Activated T-cell treated with anti-CD3 and anti-CD28 coated beads, Interleukin-2, amount 50 U/mL, for 72 hours (primary cell): ENCODE measurements at regions not wholly inside any gene's neighbourhood (a gene's known extent, or its start where the extent isn't known, plus 50 kb on each side); places are given as distances from the start of the nearest gene placed in this dataset.
"Not testable (repeated sequence)": the region's sequence is repeated elsewhere in the genome, so short reads cannot be mapped to it uniquely, and the experiment has no call there.

Experiments used
- ATAC-seq, 2 donors: fragments of 150-1000 bp; cut with Tn5 transposase; replicated peaks in 1 of 2; 2 replicates each; pipeline ENCODE4 v1.10.0; 2021; ENCODE audit warnings: moderate library complexity in 2 of 2, mild to moderate bottlenecking in 1 of 2
- DNase-seq, 2 donors: peaks; one replicate each; pipeline ENCODE4 v3.0.0; 2021 to 2022; ENCODE audit warnings: mixed read lengths in 1 of 2
- H3K27ac Mint-ChIP-seq: one replicate; pipeline ENCODE4 v1.8.0; 2022; ENCODE audit warnings: mild to moderate bottlenecking, moderate library complexity, mixed read lengths
- H3K27me3 Mint-ChIP-seq: one replicate; pipeline ENCODE4 v1.8.0; 2022; ENCODE audit warnings: low read depth, mixed read lengths
- H3K36me3 Mint-ChIP-seq, 2 donors: one replicate each; pipeline ENCODE4 v1.8.0; 2022; ENCODE audit warnings: mixed read lengths in 2 of 2, mild to moderate bottlenecking in 1 of 2; ENCODE audit not compliant: insufficient read depth in 2 of 2
- H3K4me1 Mint-ChIP-seq: one replicate; pipeline ENCODE4 v1.8.0; 2022; ENCODE audit warnings: low read depth, mixed read lengths
- H3K4me3 Mint-ChIP-seq, 2 donors: one replicate each; pipeline ENCODE4 v1.8.0; 2022; ENCODE audit warnings: mild to moderate bottlenecking in 2 of 2, mixed read lengths in 2 of 2, moderate library complexity in 2 of 2
- H3K9me3 Mint-ChIP-seq, 2 donors: one replicate each; pipeline ENCODE4 v1.8.0; 2022; ENCODE audit warnings: mixed read lengths in 2 of 2

DNA sequence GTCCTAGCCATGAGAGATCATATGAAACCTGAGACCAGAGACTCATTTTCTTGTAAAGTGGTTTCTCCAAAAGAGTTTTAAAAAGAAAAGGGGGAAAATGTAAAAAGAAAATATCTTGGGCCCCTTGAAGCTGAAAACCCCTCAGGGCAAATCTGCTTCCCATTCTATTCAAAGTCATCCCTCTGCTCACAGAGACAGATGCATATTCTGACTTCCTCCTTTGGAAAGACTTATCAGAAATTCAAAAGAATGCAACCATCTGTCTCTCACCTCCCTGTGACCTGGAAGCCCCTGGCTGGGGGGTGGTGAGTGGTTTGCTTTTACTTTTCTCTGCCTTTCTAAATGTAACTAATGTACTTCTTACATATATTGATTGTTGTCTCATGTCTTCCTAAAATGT is 1154.8 kb downstream of the NSUN3 start:
- no peak for ATAC-seq
- no peaks in the 10 kb centered on the region for H3K36me3 Mint-ChIP-seq
- H3K9me3 Mint-ChIP-seq = peaks cover 6 to 8% of the 10 kb centered on the region in 2 donors
- no peaks in the 10 kb centered on the region for H3K27me3 Mint-ChIP-seq
- no peak for DNase-seq
- H3K27ac Mint-ChIP-seq = no peak overlapping the region
- H3K4me1 Mint-ChIP-seq = no peaks in the 10 kb centered on the region
- no peak overlapping the region for H3K4me3 Mint-ChIP-seq

- H3K4me1 Mint-ChIP-seq = no peaks in the 10 kb centered on the region
- H3K9me3 Mint-ChIP-seq = peaks cover 6 to 8% of the 10 kb centered on the region in 2 donors
- H3K27me3 Mint-ChIP-seq = no peaks in the 10 kb centered on the region
- DNase-seq (no peak), ATAC-seq (no peak)
- no peaks in the 10 kb centered on the region for H3K36me3 Mint-ChIP-seq
- H3K27ac Mint-ChIP-seq = no peak overlapping the region
- H3K4me3 Mint-ChIP-seq = no peak overlapping the region
Measured at GRCh38 chr3:95218484-95218883, 1155.6 kb downstream of the NSUN3 start.

DNA sequence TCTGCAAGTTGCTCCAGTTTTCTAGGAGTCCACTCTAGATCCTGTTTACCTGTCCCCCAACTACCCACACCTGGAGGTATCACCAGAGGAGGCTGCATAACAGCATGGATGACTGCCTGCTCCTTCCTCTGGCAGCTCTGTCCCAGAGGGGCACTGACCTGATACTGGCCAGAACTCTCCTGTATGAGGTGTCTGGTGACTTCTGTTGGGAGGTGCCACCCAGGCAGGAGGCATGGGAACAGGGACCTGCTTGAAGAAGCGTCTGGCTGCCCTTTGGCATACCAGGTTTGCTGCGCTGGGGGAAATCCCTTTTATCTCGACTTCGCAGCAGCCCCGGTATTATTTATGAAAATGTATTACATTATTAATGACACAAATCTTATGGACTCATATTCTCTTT is 1163.6 kb downstream of the NSUN3 start:
- Mint-ChIP-seq H3K4me1 (no peaks in the 10 kb centered on the region), H3K9me3 (peaks cover 11 to 12% of the 10 kb centered on the region in 2 donors), H3K27me3 (no peaks in the 10 kb centered on the region), H3K27ac (no peak overlapping the region), H3K36me3 (peaks cover 3% of the 10 kb centered on the region in 2 donors), H3K4me3 (no peak overlapping the region)
- ATAC-seq (no peak), DNase-seq (no peak)

GRCh38 chr3:95227092-95227491 is 1164.2 kb downstream of the NSUN3 start:
- DNase-seq = no peak
- Mint-ChIP-seq H3K4me1 (no peaks in the 10 kb centered on the region), H3K27me3 (no peaks in the 10 kb centered on the region), H3K27ac (no peak overlapping the region), H3K36me3 (peaks cover 3% of the 10 kb centered on the region in 2 donors), H3K4me3 (no peak overlapping the region), H3K9me3 (peaks cover 10 to 11% of the 10 kb centered on the region in 2 donors)
- ATAC-seq = no peak

DNA sequence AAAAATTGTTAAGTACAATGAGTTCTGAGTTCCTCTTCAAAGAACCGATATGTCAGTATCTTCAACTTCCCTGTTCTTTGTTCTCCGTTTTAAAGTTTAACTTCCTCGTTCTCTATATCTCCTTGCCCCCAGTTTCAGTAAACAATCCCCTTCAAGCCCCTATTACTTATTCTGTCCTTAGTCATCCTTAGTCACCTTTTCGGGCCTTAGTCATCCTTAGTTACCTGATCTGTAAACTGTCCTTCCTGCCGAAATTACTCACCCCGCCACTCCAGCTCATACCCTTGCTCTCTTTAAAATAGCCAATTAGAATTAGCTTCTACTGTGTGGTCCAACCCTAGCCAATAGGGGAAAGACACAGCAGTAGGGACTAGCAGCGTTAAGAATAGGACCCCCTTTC is 1165.6 kb downstream of the NSUN3 start:
- ATAC-seq (no peak), DNase-seq (no peak)
- H3K4me1 Mint-ChIP-seq = no peaks in the 10 kb centered on the region
- peaks cover 10 to 12% of the 10 kb centered on the region in 2 donors for H3K9me3 Mint-ChIP-seq
- H3K27me3 Mint-ChIP-seq = no peaks in the 10 kb centered on the region
- no peak overlapping the region for H3K27ac Mint-ChIP-seq
- H3K4me3 Mint-ChIP-seq = no peak overlapping the region
- peaks cover 3% of the 10 kb centered on the region in 2 donors for H3K36me3 Mint-ChIP-seq

GRCh38 chr3:95235916-95236315 is 1173.1 kb downstream of the NSUN3 start:
- no peak overlapping the region for H3K27ac Mint-ChIP-seq
- DNase-seq (no peak), ATAC-seq (no peak)
- H3K36me3 Mint-ChIP-seq = no peaks in the 10 kb centered on the region
- no peaks in the 10 kb centered on the region for H3K27me3 Mint-ChIP-seq
- H3K4me3 Mint-ChIP-seq = no peak overlapping the region
- H3K9me3 Mint-ChIP-seq = peaks cover 7 to 10% of the 10 kb centered on the region in 2 donors
- no peaks in the 10 kb centered on the region for H3K4me1 Mint-ChIP-seq

DNA sequence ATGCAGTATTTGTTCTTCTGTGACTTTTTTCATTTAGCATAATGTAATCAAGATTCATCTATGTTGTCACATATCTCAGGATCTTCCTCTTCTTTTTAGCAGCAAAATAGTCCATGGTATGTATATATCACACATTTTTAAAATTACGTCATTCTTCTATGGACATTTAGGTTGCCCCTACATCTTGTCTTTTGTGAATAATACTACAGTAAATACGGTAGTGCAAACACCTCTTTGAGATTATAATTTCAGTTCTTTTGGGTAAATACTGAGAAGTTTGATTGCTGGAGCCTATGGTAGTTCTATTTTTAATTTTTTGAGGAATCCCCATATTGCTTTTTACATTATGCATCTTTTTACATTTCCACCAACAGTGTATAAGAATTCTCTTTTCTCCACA is 1174.9 kb downstream of the NSUN3 start:
- Mint-ChIP-seq H3K36me3 (peaks cover 0 to 1% of the 10 kb centered on the region in 2 donors), H3K27me3 (no peaks in the 10 kb centered on the region), H3K4me3 (no peak overlapping the region), H3K9me3 (peaks cover 7 to 9% of the 10 kb centered on the region in 2 donors), H3K4me1 (no peaks in the 10 kb centered on the region), H3K27ac (no peak overlapping the region)
- ATAC-seq = no peak
- no peak for DNase-seq

DNA sequence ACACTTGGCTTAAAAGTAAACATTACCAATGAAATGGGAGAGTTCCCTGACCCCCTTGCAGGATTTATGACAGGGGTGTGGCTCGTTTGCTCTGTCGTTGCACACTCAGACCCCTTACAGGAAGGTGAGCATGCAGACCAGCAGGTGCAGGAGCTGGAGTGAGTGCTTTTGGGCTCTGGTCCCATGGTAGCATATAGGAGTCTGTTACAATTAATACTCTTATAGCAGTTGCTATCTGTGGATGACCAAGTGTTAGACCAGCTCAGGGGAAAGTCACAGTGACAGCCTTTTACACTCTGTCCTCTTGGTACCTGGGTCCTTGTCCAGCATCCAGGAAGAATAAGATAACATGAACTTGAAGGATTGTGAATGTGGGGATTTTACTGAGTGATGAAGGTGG is 1177.5 kb downstream of the NSUN3 start:
- Mint-ChIP-seq H3K36me3 (peaks cover 0 to 1% of the 10 kb centered on the region in 2 donors), H3K27me3 (no peaks in the 10 kb centered on the region), H3K27ac (no peak overlapping the region), H3K4me3 (no peak overlapping the region), H3K4me1 (no peaks in the 10 kb centered on the region), H3K9me3 (peaks cover 7 to 9% of the 10 kb centered on the region in 2 donors)
- ATAC-seq (no peak), DNase-seq (no peak)

GRCh38 chr3:95241256-95241655 is 1178.4 kb downstream of the NSUN3 start:
- not testable (repeated sequence) for H3K27ac Mint-ChIP-seq, DNase-seq, ATAC-seq, H3K4me1 Mint-ChIP-seq, H3K36me3 Mint-ChIP-seq, H3K4me3 Mint-ChIP-seq, H3K9me3 Mint-ChIP-seq, H3K27me3 Mint-ChIP-seq

GRCh38 chr3:95246413-95246812 is 1183.6 kb downstream of the NSUN3 start:
- DNase-seq = no peak
- Mint-ChIP-seq H3K36me3 (peaks cover 0 to 1% of the 10 kb centered on the region in 2 donors), H3K9me3 (peaks cover 0 to 3% of the 10 kb centered on the region in 2 donors), H3K27ac (no peak overlapping the region), H3K4me1 (no peaks in the 10 kb centered on the region), H3K4me3 (no peak overlapping the region), H3K27me3 (no peaks in the 10 kb centered on the region)
- no peak for ATAC-seq

DNA sequence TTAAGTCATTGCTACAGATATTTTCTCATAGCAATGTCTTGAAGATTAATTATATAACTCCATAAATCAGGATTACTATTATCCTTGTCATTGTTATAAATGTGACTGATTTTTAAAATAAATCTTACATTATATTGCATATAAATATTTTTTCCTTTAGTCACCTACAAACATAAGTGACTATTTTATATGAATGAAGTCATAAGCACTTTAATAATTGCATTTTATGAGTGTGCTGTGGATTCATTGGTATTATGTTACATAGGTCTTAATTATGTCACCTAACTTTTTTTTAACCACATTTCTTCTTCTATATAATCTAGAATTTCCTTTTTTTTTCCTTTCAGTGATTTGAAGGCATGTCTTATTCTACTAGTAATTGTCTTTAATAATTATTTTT is 1191.2 kb downstream of the NSUN3 start:
- no peak for ATAC-seq
- H3K27ac Mint-ChIP-seq = no peak overlapping the region

DNA sequence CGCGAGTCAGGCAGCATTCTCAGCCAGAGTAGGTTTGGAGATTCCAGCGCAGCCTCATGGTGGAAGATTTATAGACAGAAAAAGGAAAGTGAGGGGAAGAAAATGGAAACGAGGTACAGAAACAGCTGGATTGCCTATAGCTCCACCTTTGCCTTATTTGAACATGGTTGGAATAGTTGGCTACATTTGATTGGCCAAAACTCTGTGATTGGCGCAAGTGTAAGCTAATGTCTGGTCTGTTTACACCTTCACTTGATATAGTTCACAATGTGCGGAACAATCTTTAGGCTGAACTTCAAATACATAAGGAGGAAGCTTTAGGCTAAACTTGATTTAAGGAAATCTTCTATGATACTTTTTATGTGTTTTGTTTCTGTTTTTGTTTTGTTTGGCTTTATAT is 1191.9 kb downstream of the NSUN3 start:
- Mint-ChIP-seq H3K27ac (no peak overlapping the region), H3K27me3 (no peaks in the 10 kb centered on the region), H3K4me3 (no peak overlapping the region), H3K9me3 (peaks cover 8 to 9% of the 10 kb centered on the region in 2 donors), H3K4me1 (no peaks in the 10 kb centered on the region), H3K36me3 (peaks cover 0 to 2% of the 10 kb centered on the region in 2 donors)
- ATAC-seq = no peak
- no peak for DNase-seq

More for the DNA sequence above, 1191.2 kb downstream of the NSUN3 start:
- Mint-ChIP-seq H3K9me3 (peaks cover 6 to 7% of the 10 kb centered on the region in 2 donors), H3K36me3 (peaks cover 0 to 2% of the 10 kb centered on the region in 2 donors), H3K4me1 (no peaks in the 10 kb centered on the region), H3K4me3 (no peak overlapping the region), H3K27me3 (no peaks in the 10 kb centered on the region)
- DNase-seq = no peak

DNA sequence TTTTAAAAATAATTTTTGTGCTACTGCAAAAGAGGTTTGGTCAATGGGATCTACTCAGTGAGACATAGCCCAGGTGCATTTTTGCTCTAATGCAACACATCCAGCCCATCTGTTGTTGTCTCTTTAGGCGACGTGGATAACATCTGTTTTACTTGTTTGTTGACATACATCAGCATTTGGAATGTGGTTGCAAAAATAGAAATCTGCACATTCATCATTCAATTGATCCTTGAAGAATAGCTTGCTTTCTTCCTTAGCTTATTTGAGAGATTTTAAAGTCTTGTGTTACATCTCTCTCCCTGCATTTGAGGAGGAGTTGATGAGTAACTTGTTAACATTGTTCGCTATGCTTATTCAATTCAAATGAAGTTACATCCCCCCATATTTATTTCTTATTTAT is 1202.3 kb downstream of the NSUN3 start:
- Mint-ChIP-seq H3K36me3 (peaks cover 1 to 2% of the 10 kb centered on the region in 2 donors), H3K9me3 (peaks cover 5 to 6% of the 10 kb centered on the region in 2 donors), H3K27ac (no peak overlapping the region), H3K27me3 (no peaks in the 10 kb centered on the region), H3K4me1 (no peaks in the 10 kb centered on the region), H3K4me3 (no peak overlapping the region)
- ATAC-seq (no peak), DNase-seq (no peak)

DNA sequence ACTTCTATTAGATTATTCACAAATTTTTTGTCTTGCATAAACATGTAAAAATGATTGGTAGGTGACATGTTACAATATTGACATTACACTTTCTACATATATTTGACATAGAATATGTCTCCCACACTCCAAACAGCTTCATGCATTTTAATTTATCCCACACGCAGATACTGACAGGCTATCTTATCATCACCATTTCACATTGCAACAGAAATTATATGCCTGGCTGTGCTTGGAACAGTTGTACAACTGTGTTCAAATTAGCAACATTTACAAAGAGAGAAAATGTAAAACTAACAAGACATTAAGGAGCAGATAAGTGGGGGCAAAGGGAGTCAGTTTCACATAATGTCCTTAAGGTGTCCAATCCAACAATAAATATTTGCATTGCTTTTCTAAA is 1208.5 kb downstream of the NSUN3 start:
- no peak for DNase-seq
- ATAC-seq = no peak
- Mint-ChIP-seq H3K27me3 (no peaks in the 10 kb centered on the region), H3K27ac (no peak overlapping the region), H3K36me3 (peaks cover 0 to 2% of the 10 kb centered on the region in 2 donors), H3K4me1 (no peaks in the 10 kb centered on the region), H3K4me3 (no peak overlapping the region), H3K9me3 (peaks cover 2 to 3% of the 10 kb centered on the region in 2 donors)
